NB4 (cell line): ENCODE measurements at regions not wholly inside any gene's neighbourhood (a gene's known extent, or its start where the extent isn't known, plus 50 kb on each side); places are given as distances from the start of the nearest gene placed in this dataset.

Source experiments
- DNase-seq: peaks from one replicate; pipeline ENCODE4 v3.0.0; 2010; ENCODE audit warnings: low read depth
- H3K4me3 ChIP-seq: one replicate; pipeline ENCODE4 v1.5.1; 2011; ENCODE audit warnings: mild to moderate bottlenecking, low read depth, low read length, moderate library complexity
- CTCF ChIP-seq: IDR thresholded peaks from one replicate; pipeline ENCODE4 v1.5.1; 2012; ENCODE audit warnings: low read depth, low read length
- MYC ChIP-seq: IDR thresholded peaks from 2 replicates; pipeline ENCODE4 v1.6.1; 2011; ENCODE audit warnings: low read depth, low read length
- POLR2A ChIP-seq: IDR thresholded peaks from 2 replicates; pipeline ENCODE4 v1.6.1; 2011; ENCODE audit warnings: mild to moderate bottlenecking; ENCODE audit not compliant: insufficient read length; ENCODE audit errors: extremely low read depth
- TF ChIP-seq, protein P1 (sequence below): IDR thresholded peaks from 2 replicates; pipeline ENCODE4 v1.6.1; 2011; ENCODE audit warnings: low read depth, low read length

DNA sequence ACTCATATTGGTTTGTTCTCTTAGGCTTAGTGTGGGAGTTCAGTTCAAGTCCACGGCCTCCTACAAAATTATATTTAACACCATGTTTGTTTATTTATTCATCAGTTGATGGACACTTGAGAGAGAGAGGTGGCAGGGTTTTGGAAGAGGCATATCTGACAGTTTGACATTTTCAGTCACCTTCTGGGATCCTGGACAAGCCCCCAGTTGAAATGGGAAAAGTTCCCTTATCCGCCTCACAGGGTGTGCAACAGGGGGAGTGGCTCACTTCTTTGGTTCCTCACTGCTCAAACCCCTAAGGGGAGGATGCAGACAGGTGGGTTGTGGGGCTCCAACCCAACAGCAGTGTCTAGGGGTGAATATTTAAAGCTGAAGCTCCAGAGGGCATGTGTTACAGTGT, 52.3 kb upstream of the TNFSF18 start:
- DNase-seq: no peak
- no peak overlapping the region for H3K4me3 ChIP-seq
- TF ChIP-seq, protein P1, sequence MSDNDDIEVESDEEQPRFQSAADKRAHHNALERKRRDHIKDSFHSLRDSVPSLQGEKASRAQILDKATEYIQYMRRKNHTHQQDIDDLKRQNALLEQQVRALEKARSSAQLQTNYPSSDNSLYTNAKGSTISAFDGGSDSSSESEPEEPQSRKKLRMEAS: no peak
- TF ChIP-seq POLR2A (no peak), MYC (no peak), CTCF (no peak)

GRCh38 chr1:173101589-173101988, 50.8 kb upstream of the TNFSF18 start:
- no peak for TF ChIP-seq POLR2A
- no peak for TF ChIP-seq CTCF
- TF ChIP-seq MYC: no peak
- TF ChIP-seq, protein P1: no peak
- no peak overlapping the region for H3K4me3 ChIP-seq
- DNase-seq: no peak

DNA sequence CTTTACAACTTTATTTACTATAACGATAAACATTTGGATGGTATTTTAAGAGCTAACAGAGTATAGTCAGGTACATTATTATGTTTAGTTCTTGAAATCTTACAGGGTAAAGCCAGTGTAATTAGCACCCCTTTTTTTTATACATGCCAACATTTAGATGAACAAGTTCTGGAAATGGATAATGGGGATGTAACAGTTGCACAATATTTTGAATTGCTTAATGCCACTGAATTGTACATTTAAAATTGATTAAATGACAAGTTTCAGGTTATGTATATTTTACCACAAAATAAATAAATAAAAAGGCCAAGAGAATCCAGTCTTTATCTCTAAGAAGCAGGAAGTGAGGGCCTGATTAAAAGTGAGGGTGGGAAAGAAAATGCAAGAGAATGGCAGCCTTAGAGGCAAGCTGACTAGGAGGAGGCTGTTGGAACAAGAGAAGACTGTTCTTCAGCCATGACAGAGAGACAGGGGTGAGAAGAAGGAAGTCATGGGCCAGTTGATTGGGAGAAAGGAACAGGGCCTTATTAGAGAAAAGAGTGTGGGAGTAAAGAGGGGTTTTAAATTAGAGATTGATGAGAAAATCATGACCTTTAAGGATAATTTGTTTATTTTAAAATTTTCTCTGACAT, 49.9 kb upstream of the TNFSF18 start:
- DNase-seq: no peak

More for the DNA sequence above, 49.9 kb upstream of the TNFSF18 start:
- H3K4me3 ChIP-seq: no peak overlapping the region
- TF ChIP-seq CTCF: no peak
